ENCODE measurements at regions not wholly inside any gene's neighbourhood (a gene's known extent, or its start where the extent isn't known, plus 50 kb on each side); places are given as distances from the start of the nearest gene placed in this dataset.

DNA sequence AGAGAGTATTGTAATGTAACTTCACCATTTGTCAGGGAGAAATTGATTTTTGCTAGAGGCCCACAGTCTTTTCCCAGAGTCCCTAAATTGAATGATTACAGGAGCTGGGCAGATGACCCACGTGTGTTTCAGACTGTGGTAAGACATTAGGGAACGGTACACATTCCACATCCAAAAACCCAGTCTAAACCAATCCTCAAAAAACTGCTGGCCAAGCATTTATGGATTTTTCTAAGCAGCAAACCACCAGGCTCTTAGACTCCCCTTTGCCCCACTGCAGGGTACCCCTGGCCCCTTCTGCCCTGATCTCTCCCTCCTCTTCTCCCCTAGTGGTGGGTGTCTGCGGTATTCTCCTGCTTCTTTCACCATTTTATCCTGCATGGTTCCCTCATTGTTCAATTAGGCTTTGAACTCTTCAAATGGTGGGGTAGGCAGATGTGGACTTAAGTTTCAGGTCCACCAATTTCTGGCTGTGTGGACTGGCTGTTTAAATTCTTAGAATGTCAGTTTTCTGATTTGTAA, 135.5 kb upstream of the SORCS3 start:
- intact Hi-C loops (cut with DNase I; ENCODE audit: low total_unique reads): no loop called here
- no peak overlapping the region for H3K4me3 ChIP-seq
- no peaks in the 10 kb centered on the region for H3K9me3 ChIP-seq
- no peak for TF ChIP-seq POLR2A (IDR thresholded peaks at IDR 0.05)
- TF ChIP-seq, protein P1, sequence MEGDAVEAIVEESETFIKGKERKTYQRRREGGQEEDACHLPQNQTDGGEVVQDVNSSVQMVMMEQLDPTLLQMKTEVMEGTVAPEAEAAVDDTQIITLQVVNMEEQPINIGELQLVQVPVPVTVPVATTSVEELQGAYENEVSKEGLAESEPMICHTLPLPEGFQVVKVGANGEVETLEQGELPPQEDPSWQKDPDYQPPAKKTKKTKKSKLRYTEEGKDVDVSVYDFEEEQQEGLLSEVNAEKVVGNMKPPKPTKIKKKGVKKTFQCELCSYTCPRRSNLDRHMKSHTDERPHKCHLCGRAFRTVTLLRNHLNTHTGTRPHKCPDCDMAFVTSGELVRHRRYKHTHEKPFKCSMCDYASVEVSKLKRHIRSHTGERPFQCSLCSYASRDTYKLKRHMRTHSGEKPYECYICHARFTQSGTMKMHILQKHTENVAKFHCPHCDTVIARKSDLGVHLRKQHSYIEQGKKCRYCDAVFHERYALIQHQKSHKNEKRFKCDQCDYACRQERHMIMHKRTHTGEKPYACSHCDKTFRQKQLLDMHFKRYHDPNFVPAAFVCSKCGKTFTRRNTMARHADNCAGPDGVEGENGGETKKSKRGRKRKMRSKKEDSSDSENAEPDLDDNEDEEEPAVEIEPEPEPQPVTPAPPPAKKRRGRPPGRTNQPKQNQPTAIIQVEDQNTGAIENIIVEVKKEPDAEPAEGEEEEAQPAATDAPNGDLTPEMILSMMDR (IDR thresholded peaks at IDR 0.05): no peak
- H3K36me3 ChIP-seq (ENCODE audit: low read depth, missing control alignments): no peaks in the 10 kb centered on the region
- DNase-seq: no peak
- no peaks in the 10 kb centered on the region for H3K4me1 ChIP-seq
- no peak overlapping the region for H3K27ac ChIP-seq
- no peaks in the 10 kb centered on the region for H3K27me3 ChIP-seq
- WGBS, 2 donors: 73 to 85% methylated on average over 3 of the region's 3 CpGs

DNA sequence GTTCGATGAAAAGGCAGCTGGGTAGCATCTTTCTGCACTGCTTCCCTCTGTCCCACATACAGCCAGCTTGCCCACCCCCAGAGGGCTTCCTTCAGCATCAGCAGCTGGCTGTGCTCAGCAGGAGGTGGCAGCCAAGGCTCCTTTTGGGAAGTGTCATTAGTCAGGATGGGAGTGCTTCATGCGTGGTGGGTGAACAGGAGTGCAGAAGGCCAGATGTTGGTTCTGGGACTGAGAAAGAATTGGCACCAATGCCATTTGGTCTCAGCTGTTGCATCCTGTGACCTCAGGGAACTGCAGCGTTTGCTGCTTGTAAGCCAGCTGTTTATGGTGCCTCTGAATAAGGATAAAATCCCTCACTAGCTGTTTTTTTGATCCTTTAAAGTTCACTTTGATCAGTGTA, 131.1 kb upstream of the SORCS3 start:
- H3K4me1 ChIP-seq: no peaks in the 10 kb centered on the region
- no peak for TF ChIP-seq POLR2A (IDR thresholded peaks at IDR 0.05)
- TF ChIP-seq, protein P1 (IDR thresholded peaks at IDR 0.05): no peak
- WGBS, 2 donors: 44 to 53% methylated on average over 3 of the region's 3 CpGs
- no peak overlapping the region for H3K4me3 ChIP-seq
- H3K27ac ChIP-seq: no peak overlapping the region
- intact Hi-C loops (cut with DNase I; ENCODE audit: low total_unique reads): no loop called here
- no peaks in the 10 kb centered on the region for H3K27me3 ChIP-seq
- H3K36me3 ChIP-seq (ENCODE audit: low read depth, missing control alignments): no peaks in the 10 kb centered on the region
- no peak for DNase-seq
- H3K9me3 ChIP-seq: no peaks in the 10 kb centered on the region

GRCh38 chr10:104510644-104511043, 130.4 kb upstream of the SORCS3 start:
- intact Hi-C loops (cut with DNase I; ENCODE audit: low total_unique reads): no loop called here
- H3K4me1 ChIP-seq: no peaks in the 10 kb centered on the region
- WGBS, 2 donors: 69 to 95% methylated on average over 2 of the region's 2 CpGs
- H3K27me3 ChIP-seq: no peaks in the 10 kb centered on the region
- H3K36me3 ChIP-seq (ENCODE audit: low read depth, missing control alignments): no peaks in the 10 kb centered on the region
- TF ChIP-seq, protein P1 (IDR thresholded peaks at IDR 0.05): no peak
- no peak for TF ChIP-seq POLR2A (IDR thresholded peaks at IDR 0.05)
- H3K4me3 ChIP-seq: no peak overlapping the region
- H3K27ac ChIP-seq: no peak overlapping the region
- no peak for DNase-seq
- H3K9me3 ChIP-seq: no peaks in the 10 kb centered on the region

- no peak for DNase-seq
- TF ChIP-seq POLR2A (IDR thresholded peaks at IDR 0.05): no peak
- TF ChIP-seq, protein P1 (IDR thresholded peaks at IDR 0.05): no peak
- H3K27ac ChIP-seq: no peak overlapping the region
- H3K27me3 ChIP-seq: no peaks in the 10 kb centered on the region
- 68 to 69% methylated on average over 8 of the region's 8 CpGs for WGBS, 2 donors
- no peaks in the 10 kb centered on the region for H3K9me3 ChIP-seq
- intact Hi-C loops (cut with DNase I; ENCODE audit: low total_unique reads): no loop called here
- no peak overlapping the region for H3K4me3 ChIP-seq
- no peaks in the 10 kb centered on the region for H3K4me1 ChIP-seq
- H3K36me3 ChIP-seq (ENCODE audit: low read depth, missing control alignments): no peaks in the 10 kb centered on the region
Measured at GRCh38 chr10:104512800-104513199, 128.3 kb upstream of the SORCS3 start.

DNA sequence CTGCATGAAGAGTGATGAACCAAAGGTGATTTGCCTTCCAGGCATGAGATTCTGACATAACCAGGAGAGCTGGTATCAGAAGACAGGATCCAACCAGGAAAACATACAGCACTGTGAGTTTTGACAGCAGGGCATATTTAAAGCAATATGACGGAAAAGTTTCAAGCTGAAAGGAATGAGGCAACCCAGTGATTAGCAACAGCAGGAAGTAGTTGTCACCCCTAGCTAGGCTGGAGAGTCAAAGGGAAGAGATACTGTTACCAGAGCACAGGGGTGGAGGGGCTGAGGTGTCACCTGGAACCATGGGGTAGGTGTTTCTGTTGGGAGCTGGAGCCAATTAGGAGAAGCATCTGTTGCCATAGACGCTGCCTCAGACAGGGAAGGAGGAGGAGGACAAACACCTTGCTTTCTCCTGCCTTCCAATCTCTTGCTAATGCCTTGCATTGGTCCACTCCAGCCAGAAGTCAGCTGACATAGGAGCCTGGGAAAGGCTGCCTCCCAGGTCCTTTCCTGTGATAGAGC, 125.4 kb upstream of the SORCS3 start:
- intact Hi-C loops (cut with DNase I; ENCODE audit: low total_unique reads): no loop called here
- Histone ChIP-seq H3K4me1 (no peaks in the 10 kb centered on the region), H3K36me3 (ENCODE audit: low read depth, missing control alignments) (no peaks in the 10 kb centered on the region), H3K4me3 (no peak overlapping the region), H3K27ac (no peak overlapping the region), H3K9me3 (no peaks in the 10 kb centered on the region), H3K27me3 (no peaks in the 10 kb centered on the region)
- 45 to 48% methylated on average over 2 of the region's 2 CpGs for WGBS, 2 donors
- no peak for TF ChIP-seq POLR2A (IDR thresholded peaks at IDR 0.05)
- TF ChIP-seq, protein P1 (IDR thresholded peaks at IDR 0.05): no peak
- no peak for DNase-seq

Measured in testis (tissue), 2 donors.